IMR-90 (cell line): ENCODE measurements at regions not wholly inside any gene's neighbourhood (a gene's known extent, or its start where the extent isn't known, plus 50 kb on each side); places are given as distances from the start of the nearest gene placed in this dataset.

Experiments
- ATAC-seq: fragments of 200-7000 bp; cut with Tn5 transposase; 2 replicates; pipeline ENCODE4 v1.9.1; 2020; ENCODE audit warnings: low read depth, mild to moderate bottlenecking, moderate library complexity
- BruUV-seq: library from RNA; stranded (reverse); fragments of 400-500 nt; replicated peaks from 2 replicates; lab custom pipeline; 2021; lab: Mats Ljungman, UMichigan
- CTCF ChIA-PET: fragments of 300-600 bp; formaldehyde crosslinking; extraction: SDS; loops from one replicate; lab custom pipeline; 2021; ENCODE audit warnings: antibody characterized with exemption; lab: Yijun Ruan, JAX
- POLR2A ChIA-PET: fragments of 300-600 bp; sonication (Branson Sonifier 250); formaldehyde crosslinking; loops from one replicate; lab custom pipeline; 2022; ENCODE audit warnings: antibody characterized with exemption; ENCODE audit not compliant: unreplicated experiment; lab: Charles Lee
- DNase-seq: peaks from one replicate; pipeline ENCODE4 v3.0.0; 2013
- H2AFZ ChIP-seq: replicated peaks from 2 replicates; pipeline ENCODE3; 2013; ENCODE audit warnings: low read length, mild to moderate bottlenecking; ENCODE audit not compliant: poor library complexity
- H2AK5ac ChIP-seq: 2 replicates; pipeline ENCODE4 v1.6.1; 2013; ENCODE audit warnings: low read depth, low read length, inconsistent platforms
- H2AK9ac ChIP-seq: replicated peaks from 2 replicates; pipeline ENCODE3; 2013; ENCODE audit warnings: mild to moderate bottlenecking, low read depth, low read length, moderate library complexity; ENCODE audit not compliant: poor library complexity
- H2BK120ac ChIP-seq: 2 replicates; pipeline ENCODE4 v1.6.1; 2013; ENCODE audit warnings: low read depth, low read length, inconsistent platforms
- H2BK15ac ChIP-seq: 3 replicates; pipeline ENCODE4 v1.6.1; 2013; ENCODE audit warnings: low read depth, low read length, inconsistent platforms
- H2BK20ac ChIP-seq: 2 replicates; pipeline ENCODE4 v1.6.1; 2013; ENCODE audit warnings: low read depth, mild to moderate bottlenecking, inconsistent platforms, low read length, moderate library complexity
- H2BK5ac ChIP-seq: 2 replicates; pipeline ENCODE4 v1.6.1; 2013; ENCODE audit warnings: mild to moderate bottlenecking, low read depth, low read length, inconsistent platforms; ENCODE audit not compliant: poor library complexity, severe bottlenecking
- H3K14ac ChIP-seq: replicated peaks from 2 replicates; pipeline ENCODE4 v1.6.1; 2013; ENCODE audit warnings: low read depth, low read length, inconsistent platforms
- H3K18ac ChIP-seq: 2 replicates; pipeline ENCODE4 v1.6.1; 2013; ENCODE audit warnings: low read depth, low read length, control low read depth
- H3K23ac ChIP-seq: 2 replicates; pipeline ENCODE4 v1.6.1; 2013; ENCODE audit warnings: low read depth, low read length, inconsistent platforms
- H3K27ac ChIP-seq: 2 replicates; pipeline ENCODE4 v1.5.1; 2013; ENCODE audit warnings: mild to moderate bottlenecking, control low read depth, low read length; ENCODE audit not compliant: insufficient read depth
- H3K27me3 ChIP-seq: 2 replicates; pipeline ENCODE4 v1.6.1; 2013; ENCODE audit warnings: low read length; ENCODE audit not compliant: control insufficient read depth, insufficient read depth
- H3K36me3 ChIP-seq: 2 replicates; pipeline ENCODE4 v1.6.1; 2013; ENCODE audit warnings: low read length, mixed read lengths; ENCODE audit not compliant: control insufficient read depth, insufficient read depth
- H3K4ac ChIP-seq: 2 replicates; pipeline ENCODE4 v1.6.1; 2013; ENCODE audit warnings: low read depth, low read length, inconsistent platforms
- H3K4me1 ChIP-seq: 2 replicates; pipeline ENCODE4 v1.6.1; 2013; ENCODE audit warnings: low read length, mixed read lengths; ENCODE audit not compliant: control insufficient read depth, insufficient read depth
- H3K4me2 ChIP-seq: 2 replicates; pipeline ENCODE4 v1.6.1; 2013; ENCODE audit warnings: low read depth, mild to moderate bottlenecking, control low read depth, low read length, moderate library complexity
- H3K4me3 ChIP-seq: 2 replicates; pipeline ENCODE4 v1.5.1; 2013; ENCODE audit warnings: low read depth, mild to moderate bottlenecking, control low read depth, low read length, moderate library complexity; ENCODE audit not compliant: insufficient read depth
- H3K56ac ChIP-seq: 2 replicates; pipeline ENCODE4 v1.6.1; 2013; ENCODE audit warnings: low read length, inconsistent platforms; ENCODE audit not compliant: insufficient read depth; ENCODE audit errors: extremely low read depth
- H3K79me1 ChIP-seq, 2 experiments: 2 replicates each; pipeline ENCODE4 v1.6.1; 2013; ENCODE audit warnings: low read length in 2 of 2, inconsistent platforms in 1 of 2, low read depth in 1 of 2
- H3K9ac ChIP-seq: 2 replicates; pipeline ENCODE4 v1.6.1; 2013; ENCODE audit warnings: low read depth, low read length, control low read depth
- H3K9me1 ChIP-seq: 2 replicates; pipeline ENCODE4 v1.6.1; 2013; ENCODE audit warnings: low read length, inconsistent platforms; ENCODE audit not compliant: insufficient read depth
- H3K9me3 ChIP-seq: 2 replicates; pipeline ENCODE4 v1.6.1; 2013; ENCODE audit warnings: low read length; ENCODE audit not compliant: control insufficient read depth, insufficient read depth
- H4K20me1 ChIP-seq: 2 replicates; pipeline ENCODE4 v1.6.1; 2013; ENCODE audit warnings: low read length, inconsistent platforms; ENCODE audit not compliant: insufficient read depth
- H4K5ac ChIP-seq: 2 replicates; pipeline ENCODE4 v1.6.1; 2013; ENCODE audit warnings: mild to moderate bottlenecking, low read depth, low read length, control low read depth
- H4K8ac ChIP-seq, 2 experiments: 2 replicates each; pipeline ENCODE4 v1.6.1; 2013; ENCODE audit warnings: low read depth in 2 of 2, low read length in 2 of 2, control low read depth in 1 of 2, inconsistent platforms in 1 of 2
- H4K91ac ChIP-seq: 2 replicates; pipeline ENCODE4 v1.6.1; 2013; ENCODE audit warnings: low read depth, low read length, inconsistent platforms; ENCODE audit not compliant: insufficient read depth
- MAFK ChIP-seq: IDR thresholded peaks from 2 replicates; pipeline ENCODE4 v1.6.1; 2012; ENCODE audit warnings: low read depth, low read length, improper control_type of control experiment
- WGBS, 2 experiments: methylation state at CpG; one replicate each; pipeline versions ENCODE4 v1.1.5 to v1.1.7; 2013; ENCODE audit warnings: missing lambda C conversion rate in 2 of 2; ENCODE audit not compliant: insufficient read length in 1 of 2; ENCODE audit errors: extremely low coverage in 2 of 2; 5-methylcytosine and 5-hydroxymethylcytosine counted together
- dilution Hi-C: fragments of 300-500 bp; cut with HindIII; formaldehyde crosslinking; loops from one replicate; pipeline ENCODE4 v1.14.3; 2018; ENCODE audit warnings: low sequenced_read_pairs; ENCODE audit not compliant: unreplicated experiment
- in situ Hi-C: fragments of 300-500 bp; cut with MboI; formaldehyde crosslinking; loops from 3 replicates; pipeline ENCODE4 v1.14.3; 2019; ENCODE audit warnings: low sequenced_read_pairs, inconsistent platforms, mixed read lengths
- intact Hi-C: fragments of 100-400 bp; cut with micrococcal nuclease; formaldehyde crosslinking; loops from 2 replicates; pipeline ENCODE4 v1.10.0; 2022
- TF ChIP-seq, protein P1 (sequence below): conservative IDR thresholded peaks from 2 replicates; pipeline ENCODE4 v1.5.1; 2012; ENCODE audit warnings: mild to moderate bottlenecking, low read depth, low read length, improper control_type of control experiment

DNA sequence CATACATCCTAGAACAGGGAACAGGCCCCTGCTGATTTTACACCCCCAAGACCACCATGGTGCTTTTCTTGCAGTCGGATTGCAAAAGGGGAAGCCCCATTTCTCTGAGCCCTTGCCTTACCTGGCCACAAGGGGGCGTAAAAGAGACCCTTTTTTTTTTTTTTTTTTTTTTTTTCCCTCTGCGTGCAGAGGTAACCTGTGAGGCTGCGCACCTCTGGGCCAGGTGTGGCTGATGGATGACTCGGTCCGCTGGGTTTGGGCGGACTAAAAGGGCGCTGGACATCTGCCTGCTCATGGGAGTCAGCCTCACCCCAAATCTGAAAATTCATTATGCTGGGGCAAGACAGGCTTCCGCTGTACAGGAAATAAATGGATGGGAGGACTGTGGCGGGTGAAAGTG is 281.0 kb downstream of the CBLN1 start:
- Histone ChIP-seq H3K4me1 (no peaks in the 10 kb centered on the region), H2BK5ac (no peak overlapping the region), H3K79me1 (no peaks in the 10 kb centered on the region), H2AFZ (no peak overlapping the region), H2BK20ac (no peak overlapping the region), H4K20me1 (no peaks in the 10 kb centered on the region), H3K9me3 (no peaks in the 10 kb centered on the region), H3K14ac (no peak overlapping the region), H3K23ac (no peak overlapping the region), H3K9ac (no peak overlapping the region), H4K8ac (no peak overlapping the region), H3K9me1 (no peaks in the 10 kb centered on the region), H3K4me2 (no peak overlapping the region), H2BK120ac (no peak overlapping the region), H3K27ac (no peak overlapping the region), H4K91ac (no peak overlapping the region), H3K56ac (no peak overlapping the region), H3K4me3 (no peak overlapping the region), H2AK5ac (no peak overlapping the region), H3K27me3 (peaks cover 4% of the 10 kb centered on the region), H3K18ac (no peak overlapping the region), H2AK9ac (no peak overlapping the region), H4K5ac (no peak overlapping the region), H3K4ac (no peak overlapping the region), H3K36me3 (no peaks in the 10 kb centered on the region), H2BK15ac (no peak overlapping the region)
- in situ Hi-C loops (no loop called here), intact Hi-C loops (no loop called here), dilution Hi-C loops (no loop called here)
- BruUV-seq: no TSS peak
- ChIA-PET CTCF (no interaction called here), POLR2A (no interaction called here)
- ATAC-seq (no peak), DNase-seq (no peak)
- 60% methylated on average over 1 of the region's 10 CpGs; no CpG with 5 or more reads in 1 of the 2 experiments for WGBS, 2 experiments
- no peak for TF ChIP-seq MAFK
- TF ChIP-seq, protein P1, sequence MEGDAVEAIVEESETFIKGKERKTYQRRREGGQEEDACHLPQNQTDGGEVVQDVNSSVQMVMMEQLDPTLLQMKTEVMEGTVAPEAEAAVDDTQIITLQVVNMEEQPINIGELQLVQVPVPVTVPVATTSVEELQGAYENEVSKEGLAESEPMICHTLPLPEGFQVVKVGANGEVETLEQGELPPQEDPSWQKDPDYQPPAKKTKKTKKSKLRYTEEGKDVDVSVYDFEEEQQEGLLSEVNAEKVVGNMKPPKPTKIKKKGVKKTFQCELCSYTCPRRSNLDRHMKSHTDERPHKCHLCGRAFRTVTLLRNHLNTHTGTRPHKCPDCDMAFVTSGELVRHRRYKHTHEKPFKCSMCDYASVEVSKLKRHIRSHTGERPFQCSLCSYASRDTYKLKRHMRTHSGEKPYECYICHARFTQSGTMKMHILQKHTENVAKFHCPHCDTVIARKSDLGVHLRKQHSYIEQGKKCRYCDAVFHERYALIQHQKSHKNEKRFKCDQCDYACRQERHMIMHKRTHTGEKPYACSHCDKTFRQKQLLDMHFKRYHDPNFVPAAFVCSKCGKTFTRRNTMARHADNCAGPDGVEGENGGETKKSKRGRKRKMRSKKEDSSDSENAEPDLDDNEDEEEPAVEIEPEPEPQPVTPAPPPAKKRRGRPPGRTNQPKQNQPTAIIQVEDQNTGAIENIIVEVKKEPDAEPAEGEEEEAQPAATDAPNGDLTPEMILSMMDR: peak; percentile 17; the same call in 1 of the 2 replicates
